ENCODE measurements at regions not wholly inside any gene's neighbourhood (a gene's known extent, or its start where the extent isn't known, plus 50 kb on each side); places are given as distances from the start of the nearest gene placed in this dataset.

DNA sequence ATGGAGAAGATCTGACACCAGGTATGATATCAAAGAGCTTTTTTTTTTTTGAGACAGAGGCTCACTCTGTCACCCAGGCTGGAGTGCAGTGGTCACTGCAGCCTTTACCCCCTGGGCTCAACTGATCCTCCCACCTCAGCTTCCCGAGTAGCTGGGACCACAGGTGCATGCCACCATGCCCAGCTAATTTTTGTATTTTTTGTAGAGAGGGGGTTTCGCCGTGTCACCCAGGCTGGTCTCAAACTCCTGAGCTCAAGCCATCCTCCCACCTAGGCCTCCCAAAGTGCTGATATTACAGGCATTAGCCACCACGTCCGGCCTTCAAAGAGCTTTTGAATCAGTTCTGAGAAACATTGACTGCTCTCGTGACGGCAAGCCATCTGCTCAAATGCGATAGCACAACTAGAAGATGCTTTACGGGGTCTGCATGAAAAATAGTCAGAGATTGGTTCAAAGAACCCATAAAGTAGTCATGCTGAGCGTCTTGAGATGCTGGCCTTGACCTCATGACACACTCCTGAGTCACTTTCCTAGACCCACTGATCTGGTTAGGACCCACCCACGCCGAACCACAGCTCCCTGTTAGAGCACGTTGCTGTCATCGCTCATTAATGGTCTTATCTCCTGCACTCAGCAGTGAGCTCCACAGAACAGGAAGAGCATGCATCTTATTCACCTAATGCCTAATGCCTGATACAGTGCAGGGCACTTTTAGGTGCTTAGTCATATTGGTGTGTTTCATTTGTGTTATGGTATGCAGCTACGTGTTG, 57.0 kb upstream of the NR2F2 start:
- Histone ChIP-seq H3K4me1 (ENCODE audit: control insufficient read depth, low read length) (no peaks in the 10 kb centered on the region), H3K79me2 (ENCODE audit: control insufficient read depth, low read length) (no peaks in the 10 kb centered on the region), H3K4me3 (ENCODE audit: low read length) (no peak overlapping the region), H3K4me2 (ENCODE audit: low read length) (no peak overlapping the region), H3K36me3 (ENCODE audit: control insufficient read depth, low read length) (no peaks in the 10 kb centered on the region), H4K20me1 (ENCODE audit: control insufficient read depth, insufficient read depth, low read depth, low read length) (no peaks in the 10 kb centered on the region), H3F3A (ENCODE audit: control insufficient read depth, insufficient read depth) (no peaks in the 10 kb centered on the region), H3K27me3 (ENCODE audit: control insufficient read depth, low read length) (no peaks in the 10 kb centered on the region), H3K27ac (ENCODE audit: low read depth, low read length) (no peak overlapping the region), H3K9me2 (replicated peaks; ENCODE audit: control insufficient read depth, low read length) (no peaks in the 10 kb centered on the region), H3K9me3 (ENCODE audit: control insufficient read depth, insufficient read depth, low read length) (no peaks in the 10 kb centered on the region)
- TF ChIP-seq, protein P1, sequence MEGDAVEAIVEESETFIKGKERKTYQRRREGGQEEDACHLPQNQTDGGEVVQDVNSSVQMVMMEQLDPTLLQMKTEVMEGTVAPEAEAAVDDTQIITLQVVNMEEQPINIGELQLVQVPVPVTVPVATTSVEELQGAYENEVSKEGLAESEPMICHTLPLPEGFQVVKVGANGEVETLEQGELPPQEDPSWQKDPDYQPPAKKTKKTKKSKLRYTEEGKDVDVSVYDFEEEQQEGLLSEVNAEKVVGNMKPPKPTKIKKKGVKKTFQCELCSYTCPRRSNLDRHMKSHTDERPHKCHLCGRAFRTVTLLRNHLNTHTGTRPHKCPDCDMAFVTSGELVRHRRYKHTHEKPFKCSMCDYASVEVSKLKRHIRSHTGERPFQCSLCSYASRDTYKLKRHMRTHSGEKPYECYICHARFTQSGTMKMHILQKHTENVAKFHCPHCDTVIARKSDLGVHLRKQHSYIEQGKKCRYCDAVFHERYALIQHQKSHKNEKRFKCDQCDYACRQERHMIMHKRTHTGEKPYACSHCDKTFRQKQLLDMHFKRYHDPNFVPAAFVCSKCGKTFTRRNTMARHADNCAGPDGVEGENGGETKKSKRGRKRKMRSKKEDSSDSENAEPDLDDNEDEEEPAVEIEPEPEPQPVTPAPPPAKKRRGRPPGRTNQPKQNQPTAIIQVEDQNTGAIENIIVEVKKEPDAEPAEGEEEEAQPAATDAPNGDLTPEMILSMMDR (IDR thresholded peaks at IDR 0.05; ENCODE audit: low read depth, low read length, poor library complexity, severe bottlenecking) = no peak
- TF ChIP-seq EZH2phosphoT487 (IDR thresholded peaks at IDR 0.05; ENCODE audit: borderline replicate concordance, low read length) = no peak

DNA sequence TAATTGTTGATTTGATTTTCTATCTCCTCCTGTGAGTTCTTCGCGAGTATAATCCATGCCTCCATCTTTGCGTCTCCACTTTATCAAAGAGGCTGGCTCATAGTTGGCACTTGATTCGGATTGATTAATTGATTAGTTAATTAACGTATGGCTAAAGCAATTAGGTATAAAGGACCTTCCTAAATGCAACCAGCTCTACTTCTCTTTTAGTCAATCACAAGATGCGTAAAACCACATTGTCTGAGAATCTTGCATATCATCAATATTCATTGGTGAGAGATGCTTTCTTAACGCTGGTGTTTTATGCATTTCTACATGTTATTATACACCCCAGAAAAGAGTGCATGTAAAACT, 56.4 kb upstream of the NR2F2 start:
- no peak overlapping the region for H3K4me3 ChIP-seq (ENCODE audit: low read length)
- no peaks in the 10 kb centered on the region for H3K9me3 ChIP-seq (ENCODE audit: control insufficient read depth, insufficient read depth, low read length)
- no peaks in the 10 kb centered on the region for H4K20me1 ChIP-seq (ENCODE audit: control insufficient read depth, insufficient read depth, low read depth, low read length)
- no peaks in the 10 kb centered on the region for H3K4me1 ChIP-seq (ENCODE audit: control insufficient read depth, low read length)
- no peaks in the 10 kb centered on the region for H3K27me3 ChIP-seq (ENCODE audit: control insufficient read depth, low read length)
- no peaks in the 10 kb centered on the region for H3K36me3 ChIP-seq (ENCODE audit: control insufficient read depth, low read length)
- no peaks in the 10 kb centered on the region for H3K79me2 ChIP-seq (ENCODE audit: control insufficient read depth, low read length)
- H3F3A ChIP-seq (ENCODE audit: control insufficient read depth, insufficient read depth) = no peaks in the 10 kb centered on the region
- H3K4me2 ChIP-seq (ENCODE audit: low read length) = no peak overlapping the region
- TF ChIP-seq, protein P1 (IDR thresholded peaks at IDR 0.05; ENCODE audit: low read depth, low read length, poor library complexity, severe bottlenecking) = no peak
- TF ChIP-seq EZH2phosphoT487 (IDR thresholded peaks at IDR 0.05; ENCODE audit: borderline replicate concordance, low read length) = no peak
- H3K9me2 ChIP-seq (replicated peaks; ENCODE audit: control insufficient read depth, low read length) = no peaks in the 10 kb centered on the region
- no peak overlapping the region for H3K27ac ChIP-seq (ENCODE audit: low read depth, low read length)

DNA sequence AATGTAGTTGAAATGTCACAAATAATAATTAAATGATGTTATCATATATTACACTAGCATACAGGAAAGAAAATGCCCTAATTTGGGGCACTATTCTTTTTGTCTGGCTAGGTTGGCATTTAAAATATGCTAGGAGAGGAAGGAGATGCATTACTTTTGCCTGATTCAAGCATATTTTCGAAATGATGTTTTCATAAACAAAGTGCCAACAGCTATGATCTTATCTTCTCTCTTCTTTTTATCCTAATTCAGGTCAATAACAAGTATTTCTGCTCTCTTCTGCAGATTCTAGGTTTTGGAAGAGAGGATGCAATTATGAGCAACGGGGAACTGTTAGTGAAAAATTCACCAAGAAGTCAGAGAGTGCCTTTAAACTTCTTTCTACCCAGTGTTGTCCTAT, 55.8 kb upstream of the NR2F2 start:
- Histone ChIP-seq H3K79me2 (ENCODE audit: control insufficient read depth, low read length) (no peaks in the 10 kb centered on the region), H3K27me3 (ENCODE audit: control insufficient read depth, low read length) (no peaks in the 10 kb centered on the region), H3K27ac (ENCODE audit: low read depth, low read length) (no peak overlapping the region), H3K4me2 (ENCODE audit: low read length) (no peak overlapping the region), H3K4me1 (ENCODE audit: control insufficient read depth, low read length) (no peaks in the 10 kb centered on the region), H3K9me2 (replicated peaks; ENCODE audit: control insufficient read depth, low read length) (no peaks in the 10 kb centered on the region), H3F3A (ENCODE audit: control insufficient read depth, insufficient read depth) (no peaks in the 10 kb centered on the region), H3K9me3 (ENCODE audit: control insufficient read depth, insufficient read depth, low read length) (no peaks in the 10 kb centered on the region), H3K4me3 (ENCODE audit: low read length) (no peak overlapping the region), H3K36me3 (ENCODE audit: control insufficient read depth, low read length) (no peaks in the 10 kb centered on the region), H4K20me1 (ENCODE audit: control insufficient read depth, insufficient read depth, low read depth, low read length) (no peaks in the 10 kb centered on the region)
- TF ChIP-seq EZH2phosphoT487 (IDR thresholded peaks at IDR 0.05; ENCODE audit: borderline replicate concordance, low read length) = no peak
- TF ChIP-seq, protein P1 (IDR thresholded peaks at IDR 0.05; ENCODE audit: low read depth, low read length, poor library complexity, severe bottlenecking) = no peak

All from DOHH2 (cell line).